HepG2 (cell line): ENCODE measurements at regions not wholly inside any gene's neighbourhood (a gene's known extent, or its start where the extent isn't known, plus 50 kb on each side); places are given as distances from the start of the nearest gene placed in this dataset.

Source experiments
- ARNT ChIP-seq: fragments of 450-650 bp; IDR thresholded peaks from 2 replicates; pipeline ENCODE4 v1.6.1; 2017
- EEA1 ChIP-seq: sonication (generic); formaldehyde crosslinking; IDR thresholded peaks from 2 replicates; pipeline ENCODE4 v1.5.1; 2020; ENCODE audit warnings: mild to moderate bottlenecking, missing genetic modification reagents, borderline replicate concordance
- ETV6 ChIP-seq: sonication (generic); formaldehyde crosslinking; conservative IDR thresholded peaks from 2 replicates; pipeline ENCODE4 v1.4.0; 2020; ENCODE audit warnings: missing genetic modification reagents
- GLI4 ChIP-seq: sonication (generic); formaldehyde crosslinking; IDR thresholded peaks from 2 replicates; pipeline ENCODE4 v1.5.1; 2020; ENCODE audit warnings: missing genetic modification reagents, mild to moderate bottlenecking, moderate library complexity, borderline replicate concordance
- GMEB2 ChIP-seq: IDR thresholded peaks from 2 replicates; pipeline ENCODE4 v1.6.1; 2016; ENCODE audit warnings: missing biosample characterization, missing genetic modification reagents, low read depth
- HMG20A ChIP-seq: IDR thresholded peaks from 2 replicates; pipeline ENCODE4 v1.6.1; 2016; ENCODE audit warnings: borderline replicate concordance
- HMGXB4 ChIP-seq, 2 experiments: sonication (generic) in 1 of 2; formaldehyde crosslinking in 1 of 2; IDR thresholded peaks; 2 replicates each; pipeline versions ENCODE4 v1.4.0 to v1.6.1; 2018 to 2020; ENCODE audit warnings: missing genetic modification reagents in 2 of 2, borderline replicate concordance in 1 of 2, low read depth in 1 of 2, mild to moderate bottlenecking in 1 of 2, missing biosample characterization in 1 of 2
- NR3C1 ChIP-seq: sonication (generic); formaldehyde crosslinking; IDR thresholded peaks from 2 replicates; pipeline ENCODE4 v1.4.0; 2020; ENCODE audit warnings: missing genetic modification reagents
- SAP130 ChIP-seq: IDR thresholded peaks from 2 replicates; pipeline ENCODE4 v1.6.1; 2016; ENCODE audit warnings: low read depth
- SKI ChIP-seq: fragments of 450-650 bp; IDR thresholded peaks from one replicate; pipeline ENCODE4 v1.6.1; 2018; ENCODE audit warnings: mild to moderate bottlenecking; ENCODE audit not compliant: partially characterized antibody
- SP140L ChIP-seq: sonication (generic); formaldehyde crosslinking; IDR thresholded peaks from 2 replicates; pipeline ENCODE4 v1.4.0; 2020; ENCODE audit warnings: missing genetic modification reagents, borderline replicate concordance
- TEF ChIP-seq: sonication (generic); formaldehyde crosslinking; IDR thresholded peaks from 2 replicates; pipeline ENCODE4 v1.5.0; 2020; ENCODE audit warnings: missing genetic modification reagents
- TRIM22 ChIP-seq: fragments of 450-650 bp; IDR thresholded peaks from 2 replicates; pipeline ENCODE4 v1.6.1; 2017
- TRIM24 ChIP-seq: sonication (generic); formaldehyde crosslinking; IDR thresholded peaks from 2 replicates; pipeline ENCODE4 v1.8.0; 2022; ENCODE audit warnings: mild to moderate bottlenecking, missing genetic modification reagents
- ZBTB34 ChIP-seq: sonication (generic); formaldehyde crosslinking; IDR thresholded peaks from 2 replicates; pipeline ENCODE4 v1.8.0; 2022; ENCODE audit warnings: mild to moderate bottlenecking, missing genetic modification reagents
- ZIK1 ChIP-seq: sonication (generic); formaldehyde crosslinking; IDR thresholded peaks from 2 replicates; pipeline ENCODE4 v1.5.0; 2020; ENCODE audit warnings: mild to moderate bottlenecking, low read depth, missing genetic modification reagents, borderline replicate concordance
- ZNF101 ChIP-seq: sonication (generic); formaldehyde crosslinking; IDR thresholded peaks from 2 replicates; pipeline ENCODE4 v1.4.0; 2020; ENCODE audit warnings: mild to moderate bottlenecking, low read depth, missing genetic modification reagents, borderline replicate concordance
- ZNF121 ChIP-seq: sonication (generic); formaldehyde crosslinking; IDR thresholded peaks from 2 replicates; pipeline ENCODE4 v1.5.0; 2020; ENCODE audit warnings: mild to moderate bottlenecking, missing genetic modification reagents
- ZNF253 ChIP-seq: sonication (generic); formaldehyde crosslinking; IDR thresholded peaks from 2 replicates; pipeline ENCODE4 v1.8.0; 2022; ENCODE audit warnings: mild to moderate bottlenecking, missing genetic modification reagents, borderline replicate concordance
- ZNF343 ChIP-seq: sonication (generic); formaldehyde crosslinking; IDR thresholded peaks from 2 replicates; pipeline ENCODE4 v1.4.0; 2020; ENCODE audit warnings: mild to moderate bottlenecking, missing genetic modification reagents
- ZNF543 ChIP-seq: sonication (generic); formaldehyde crosslinking; IDR thresholded peaks from 2 replicates; pipeline ENCODE4 v1.4.0; 2020; ENCODE audit warnings: mild to moderate bottlenecking, missing genetic modification reagents
- ZNF550 ChIP-seq: sonication (generic); formaldehyde crosslinking; IDR thresholded peaks from 2 replicates; pipeline ENCODE4 v1.4.0; 2020; ENCODE audit warnings: mild to moderate bottlenecking, missing genetic modification reagents, borderline replicate concordance
- ZNF572 ChIP-seq: sonication (generic); formaldehyde crosslinking; IDR thresholded peaks from 2 replicates; pipeline ENCODE4 v1.5.1; 2020; ENCODE audit warnings: mild to moderate bottlenecking, missing genetic modification reagents

- TF ChIP-seq GMEB2 (CRISPR knock-in tag), result no peak
- no peak for TF ChIP-seq TRIM24 (CRISPR knock-in tag)
- no peak for TF ChIP-seq TEF (CRISPR knock-in tag)
- TF ChIP-seq HMG20A (CRISPR knock-in tag), result peak; percentile 71; the same call in 1 of the 2 replicates
- no peak for TF ChIP-seq ARNT
- no peak for TF ChIP-seq HMGXB4 (CRISPR knock-in tag; IDR thresholded peaks at IDR 0.05; ENCODE audit: borderline replicate concordance in 1 of 2, low read depth in 1 of 2)
- TF ChIP-seq ZNF343 (CRISPR knock-in tag), result no peak
- no peak for TF ChIP-seq SP140L
- no peak for TF ChIP-seq ZNF543
- TF ChIP-seq EEA1, result no peak
- TF ChIP-seq ZNF572 (CRISPR knock-in tag), result no peak
- TF ChIP-seq GLI4, result no peak
- no peak for TF ChIP-seq SKI
- no peak for TF ChIP-seq NR3C1
- no peak for TF ChIP-seq ZBTB34 (CRISPR knock-in tag)
- TF ChIP-seq SAP130 (CRISPR knock-in tag), result peak; percentile 80
- no peak for TF ChIP-seq ZNF101 (CRISPR knock-in tag)
- TF ChIP-seq ETV6, result no peak
- TF ChIP-seq ZIK1 (CRISPR knock-in tag), result no peak
- TF ChIP-seq ZNF253, result no peak
- TF ChIP-seq ZNF121 (CRISPR knock-in tag), result no peak
- no peak for TF ChIP-seq TRIM22
- TF ChIP-seq ZNF550 (CRISPR knock-in tag), result no peak
Observed at GRCh38 chr12:46664761-46665287, 161.0 kb downstream of the SLC38A4 start (continued).
